ENCODE measurements at regions not wholly inside any gene's neighbourhood (a gene's known extent, or its start where the extent isn't known, plus 50 kb on each side); places are given as distances from the start of the nearest gene placed in this dataset.

DNA sequence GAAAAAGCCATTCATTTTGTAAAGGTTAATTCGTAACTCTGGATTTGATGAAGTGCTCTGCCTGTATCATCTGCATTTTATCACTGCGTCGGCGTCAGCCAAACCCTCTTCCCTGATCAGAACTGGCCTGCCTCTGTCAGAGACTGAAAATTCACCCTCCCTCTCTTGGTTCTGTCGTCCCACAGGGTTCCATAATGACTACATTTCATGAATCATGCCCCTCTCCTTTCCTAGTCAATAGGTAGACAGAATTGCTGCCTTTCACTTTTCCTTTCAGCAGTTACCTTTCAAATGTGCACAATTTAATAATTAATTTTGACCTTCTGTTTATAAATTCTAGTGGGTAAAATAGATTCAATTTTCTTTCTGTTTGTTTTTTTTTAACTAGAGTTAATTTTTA is 423.4 kb downstream of the RFC3 start:
- no peaks in the 10 kb centered on the region for H3K4me1 ChIP-seq (ENCODE audit: low read length)
- no peak for TF ChIP-seq EZH2phosphoT487 (IDR thresholded peaks at IDR 0.05; ENCODE audit: low read depth)
- TF ChIP-seq, protein P1, sequence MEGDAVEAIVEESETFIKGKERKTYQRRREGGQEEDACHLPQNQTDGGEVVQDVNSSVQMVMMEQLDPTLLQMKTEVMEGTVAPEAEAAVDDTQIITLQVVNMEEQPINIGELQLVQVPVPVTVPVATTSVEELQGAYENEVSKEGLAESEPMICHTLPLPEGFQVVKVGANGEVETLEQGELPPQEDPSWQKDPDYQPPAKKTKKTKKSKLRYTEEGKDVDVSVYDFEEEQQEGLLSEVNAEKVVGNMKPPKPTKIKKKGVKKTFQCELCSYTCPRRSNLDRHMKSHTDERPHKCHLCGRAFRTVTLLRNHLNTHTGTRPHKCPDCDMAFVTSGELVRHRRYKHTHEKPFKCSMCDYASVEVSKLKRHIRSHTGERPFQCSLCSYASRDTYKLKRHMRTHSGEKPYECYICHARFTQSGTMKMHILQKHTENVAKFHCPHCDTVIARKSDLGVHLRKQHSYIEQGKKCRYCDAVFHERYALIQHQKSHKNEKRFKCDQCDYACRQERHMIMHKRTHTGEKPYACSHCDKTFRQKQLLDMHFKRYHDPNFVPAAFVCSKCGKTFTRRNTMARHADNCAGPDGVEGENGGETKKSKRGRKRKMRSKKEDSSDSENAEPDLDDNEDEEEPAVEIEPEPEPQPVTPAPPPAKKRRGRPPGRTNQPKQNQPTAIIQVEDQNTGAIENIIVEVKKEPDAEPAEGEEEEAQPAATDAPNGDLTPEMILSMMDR (IDR thresholded peaks at IDR 0.05; ENCODE audit: low read depth, low read length): no peak
- no peaks in the 10 kb centered on the region for H3K79me2 ChIP-seq (ENCODE audit: low read length)
- no peaks in the 10 kb centered on the region for H3K27me3 ChIP-seq (ENCODE audit: low read depth, low read length)
- H3K9ac ChIP-seq (ENCODE audit: low read length): no peak overlapping the region
- H3K4me2 ChIP-seq (ENCODE audit: low read length): no peak overlapping the region
- no peak overlapping the region for H2AFZ ChIP-seq (ENCODE audit: low read depth, low read length)
- H3K36me3 ChIP-seq (replicated peaks; ENCODE audit: low read depth, low read length): no peaks in the 10 kb centered on the region
- H4K20me1 ChIP-seq (ENCODE audit: insufficient read depth, low read length): no peaks in the 10 kb centered on the region
- H3K9me3 ChIP-seq (ENCODE audit: insufficient read depth, low read length): no peaks in the 10 kb centered on the region
- no peak overlapping the region for H3K27ac ChIP-seq (ENCODE audit: low read length)
- no peak overlapping the region for H3K4me3 ChIP-seq (ENCODE audit: low read length)

GRCh38 chr13:34243403-34243802 is 425.5 kb downstream of the RFC3 start:
- Histone ChIP-seq H3K4me1 (ENCODE audit: low read length) (no peaks in the 10 kb centered on the region), H3K9ac (ENCODE audit: low read length) (no peak overlapping the region), H3K36me3 (replicated peaks; ENCODE audit: low read depth, low read length) (no peaks in the 10 kb centered on the region), H2AFZ (ENCODE audit: low read depth, low read length) (no peak overlapping the region), H3K4me3 (ENCODE audit: low read length) (no peak overlapping the region), H3K27me3 (ENCODE audit: low read depth, low read length) (no peaks in the 10 kb centered on the region), H3K79me2 (ENCODE audit: low read length) (no peaks in the 10 kb centered on the region), H3K9me3 (ENCODE audit: insufficient read depth, low read length) (no peaks in the 10 kb centered on the region), H4K20me1 (ENCODE audit: insufficient read depth, low read length) (no peaks in the 10 kb centered on the region), H3K27ac (ENCODE audit: low read length) (no peak overlapping the region), H3K4me2 (ENCODE audit: low read length) (no peak overlapping the region)
- TF ChIP-seq, protein P1 (IDR thresholded peaks at IDR 0.05; ENCODE audit: low read depth, low read length): no peak
- TF ChIP-seq EZH2phosphoT487 (IDR thresholded peaks at IDR 0.05; ENCODE audit: low read depth): no peak

- TF ChIP-seq, protein P1 (IDR thresholded peaks at IDR 0.05; ENCODE audit: low read depth, low read length): no peak
- no peak for TF ChIP-seq EZH2phosphoT487 (IDR thresholded peaks at IDR 0.05; ENCODE audit: low read depth)
- H4K20me1 ChIP-seq (ENCODE audit: insufficient read depth, low read length): no peaks in the 10 kb centered on the region
- no peaks in the 10 kb centered on the region for H3K36me3 ChIP-seq (replicated peaks; ENCODE audit: low read depth, low read length)
- no peak overlapping the region for H3K27ac ChIP-seq (ENCODE audit: low read length)
- H3K9me3 ChIP-seq (ENCODE audit: insufficient read depth, low read length): no peaks in the 10 kb centered on the region
- no peaks in the 10 kb centered on the region for H3K27me3 ChIP-seq (ENCODE audit: low read depth, low read length)
- no peak overlapping the region for H2AFZ ChIP-seq (ENCODE audit: low read depth, low read length)
- peaks cover 6% of the 10 kb centered on the region; the same call in 1 of the 2 replicates for H3K4me1 ChIP-seq (ENCODE audit: low read length)
- no peak overlapping the region for H3K4me2 ChIP-seq (ENCODE audit: low read length)
- no peaks in the 10 kb centered on the region for H3K79me2 ChIP-seq (ENCODE audit: low read length)
- H3K9ac ChIP-seq (ENCODE audit: low read length): no peak overlapping the region
- H3K4me3 ChIP-seq (ENCODE audit: low read length): no peak overlapping the region
Observed at GRCh38 chr13:34246511-34246910, 428.6 kb downstream of the RFC3 start.

GRCh38 chr13:34247596-34247995 is 429.6 kb downstream of the RFC3 start:
- H3K9me3 ChIP-seq (ENCODE audit: insufficient read depth, low read length): no peaks in the 10 kb centered on the region
- no peak overlapping the region for H3K9ac ChIP-seq (ENCODE audit: low read length)
- H3K79me2 ChIP-seq (ENCODE audit: low read length): no peaks in the 10 kb centered on the region
- peaks cover 6% of the 10 kb centered on the region; the same call in 1 of the 2 replicates for H3K4me1 ChIP-seq (ENCODE audit: low read length)
- no peaks in the 10 kb centered on the region for H3K27me3 ChIP-seq (ENCODE audit: low read depth, low read length)
- no peak overlapping the region for H2AFZ ChIP-seq (ENCODE audit: low read depth, low read length)
- H3K36me3 ChIP-seq (replicated peaks; ENCODE audit: low read depth, low read length): no peaks in the 10 kb centered on the region
- H3K27ac ChIP-seq (ENCODE audit: low read length): no peak overlapping the region
- H3K4me3 ChIP-seq (ENCODE audit: low read length): no peak overlapping the region
- no peaks in the 10 kb centered on the region for H4K20me1 ChIP-seq (ENCODE audit: insufficient read depth, low read length)
- TF ChIP-seq, protein P1 (IDR thresholded peaks at IDR 0.05; ENCODE audit: low read depth, low read length): no peak
- TF ChIP-seq EZH2phosphoT487 (IDR thresholded peaks at IDR 0.05; ENCODE audit: low read depth): no peak
- no peak overlapping the region for H3K4me2 ChIP-seq (ENCODE audit: low read length)

All from OCI-LY3 (cell line).